HEK293 (cell line): ENCODE measurements at regions not wholly inside any gene's neighbourhood (a gene's known extent, or its start where the extent isn't known, plus 50 kb on each side); places are given as distances from the start of the nearest gene placed in this dataset.

Experiments used
- CTCF ChIA-PET: fragments of 350-600 bp; formaldehyde crosslinking; extraction: SDS; loops from one replicate; lab custom pipeline; 2021; ENCODE audit warnings: antibody characterized with exemption; lab: Yijun Ruan, JAX
- POLR2A ChIA-PET: fragments of 300-600 bp; formaldehyde crosslinking; extraction: SDS; loops from one replicate; lab custom pipeline; 2020; ENCODE audit warnings: antibody characterized with exemption, inconsistent platforms; lab: Yijun Ruan, JAX
- H3K27ac ChIP-seq: fragments of 200-500 bp; sonication (Bioruptor generic); 2 replicates; pipeline ENCODE4 v1.5.1; 2014; ENCODE audit warnings: low read depth, low read length, control low read depth, inconsistent platforms; ENCODE audit errors: extremely low read depth
- H3K36me3 ChIP-seq, 2 experiments: fragments of 200-500 bp in 1 of 2; sonication (Bioruptor generic) in 1 of 2; 1 replicate in 1 of 2; 2 replicates in 1 of 2; pipeline ENCODE4 v1.5.1; 2014 to 2017; ENCODE audit warnings: inconsistent platforms in 2 of 2, low read length in 2 of 2; ENCODE audit not compliant: control insufficient read depth in 2 of 2, insufficient read depth in 1 of 2
- H3K4me1 ChIP-seq: fragments of 200-500 bp; sonication (Bioruptor generic); 2 replicates; pipeline ENCODE4 v1.5.1; 2014; ENCODE audit warnings: mild to moderate bottlenecking, low read length, inconsistent platforms; ENCODE audit not compliant: control insufficient read depth, insufficient read depth
- H3K4me3 ChIP-seq: 2 replicates; pipeline ENCODE4 v1.5.1; 2011; ENCODE audit warnings: low read depth, mild to moderate bottlenecking, control low read depth, low read length, moderate library complexity
- H3K9me3 ChIP-seq: fragments of 200-500 bp; sonication (Bioruptor generic); 2 replicates; pipeline ENCODE4 v1.5.1; 2014; ENCODE audit warnings: low read depth, low read length, inconsistent platforms; ENCODE audit not compliant: control insufficient read depth, insufficient read depth
- GLIS2 ChIP-seq: fragments of 450-650 bp; formaldehyde crosslinking; IDR thresholded peaks from 2 replicates; pipeline ENCODE4 v1.5.1; 2016; ENCODE audit warnings: missing biosample characterization, missing genetic modification characterization
- KLF17 ChIP-seq: fragments of 450-650 bp; formaldehyde crosslinking; IDR thresholded peaks from 2 replicates; pipeline ENCODE4 v1.5.1; 2016; ENCODE audit warnings: missing biosample characterization, missing genetic modification characterization
- SCRT1 ChIP-seq: fragments of 450-650 bp; formaldehyde crosslinking; IDR thresholded peaks from 2 replicates; pipeline ENCODE4 v1.5.1; 2016; ENCODE audit warnings: missing biosample characterization, missing genetic modification characterization, borderline replicate concordance
- YY2 ChIP-seq: fragments of 450-650 bp; formaldehyde crosslinking; IDR thresholded peaks from 2 replicates; pipeline ENCODE4 v1.5.1; 2016; ENCODE audit warnings: missing biosample characterization, missing genetic modification characterization
- ZBTB49 ChIP-seq: fragments of 450-650 bp; formaldehyde crosslinking; IDR thresholded peaks from 2 replicates; pipeline ENCODE4 v1.5.1; 2016; ENCODE audit warnings: missing biosample characterization, missing genetic modification characterization, low read depth
- ZBTB8A ChIP-seq: fragments of 450-650 bp; formaldehyde crosslinking; IDR thresholded peaks from 2 replicates; pipeline ENCODE4 v1.5.1; 2016; ENCODE audit warnings: missing biosample characterization, missing genetic modification characterization
- ZFP41 ChIP-seq: fragments of 450-650 bp; formaldehyde crosslinking; IDR thresholded peaks from 2 replicates; pipeline ENCODE4 v1.5.1; 2016; ENCODE audit warnings: missing biosample characterization, missing genetic modification characterization, borderline replicate concordance
- ZNF157 ChIP-seq: fragments of 450-650 bp; formaldehyde crosslinking; IDR thresholded peaks from 2 replicates; pipeline ENCODE4 v1.5.1; 2016; ENCODE audit warnings: missing biosample characterization, missing genetic modification characterization
- ZNF214 ChIP-seq: fragments of 450-650 bp; formaldehyde crosslinking; IDR thresholded peaks from 2 replicates; pipeline ENCODE4 v1.5.1; 2017; ENCODE audit warnings: missing biosample characterization, mild to moderate bottlenecking, missing genetic modification characterization, borderline replicate concordance
- ZNF239 ChIP-seq: fragments of 450-650 bp; formaldehyde crosslinking; IDR thresholded peaks from 2 replicates; pipeline ENCODE4 v1.5.1; 2016; ENCODE audit warnings: missing biosample characterization, missing genetic modification characterization
- ZNF248 ChIP-seq: fragments of 450-650 bp; formaldehyde crosslinking; IDR thresholded peaks from 2 replicates; pipeline ENCODE4 v1.5.1; 2017; ENCODE audit warnings: missing biosample characterization, missing genetic modification characterization
- ZNF292 ChIP-seq: fragments of 450-650 bp; formaldehyde crosslinking; IDR thresholded peaks from 2 replicates; pipeline ENCODE4 v1.5.1; 2016; ENCODE audit warnings: low read depth, missing biosample characterization, missing genetic modification characterization, borderline replicate concordance
- ZNF350 ChIP-seq: fragments of 450-650 bp; formaldehyde crosslinking; IDR thresholded peaks from 2 replicates; pipeline ENCODE4 v1.5.0; 2017; ENCODE audit warnings: missing biosample characterization, mild to moderate bottlenecking, missing genetic modification characterization
- ZNF391 ChIP-seq: fragments of 450-650 bp; formaldehyde crosslinking; IDR thresholded peaks from 2 replicates; pipeline ENCODE4 v1.5.1; 2016; ENCODE audit warnings: low read depth, missing biosample characterization, missing genetic modification characterization, borderline replicate concordance
- ZNF514 ChIP-seq: fragments of 450-650 bp; formaldehyde crosslinking; IDR thresholded peaks from 2 replicates; pipeline ENCODE4 v1.5.1; 2016; ENCODE audit warnings: missing biosample characterization, missing genetic modification characterization
- ZNF701 ChIP-seq: fragments of 450-650 bp; formaldehyde crosslinking; IDR thresholded peaks from 2 replicates; pipeline ENCODE4 v1.5.1; 2016; ENCODE audit warnings: missing biosample characterization, missing genetic modification characterization
- ZNF768 ChIP-seq: fragments of 450-650 bp; formaldehyde crosslinking; IDR thresholded peaks from 2 replicates; pipeline ENCODE4 v1.5.1; 2018; ENCODE audit warnings: missing biosample characterization, mild to moderate bottlenecking, missing genetic modification characterization
- ZNF830 ChIP-seq: fragments of 450-650 bp; IDR thresholded peaks from 2 replicates; pipeline ENCODE4 v1.5.0; 2018; ENCODE audit warnings: missing biosample characterization, missing genetic modification characterization, low read depth, mild to moderate bottlenecking, moderate library complexity

- no peak for TF ChIP-seq SCRT1 (tag by site-specific recombination)
Observed at GRCh38 chr7:23963461-23964165, 253.6 kb downstream of the STK31 start (continued).

- CTCF ChIA-PET = no interaction called here
Observed at GRCh38 chr7:23964715-23965114, 254.7 kb downstream of the STK31 start.

GRCh38 chr7:23965296-23965695 lies 255.3 kb downstream of the STK31 start:
- Histone ChIP-seq H3K4me3 (no peak overlapping the region), H3K36me3 (no peaks in the 10 kb centered on the region), H3K9me3 (no peaks in the 10 kb centered on the region), H3K4me1 (no peaks in the 10 kb centered on the region), H3K27ac (no peak overlapping the region)
- TF ChIP-seq ZNF768 (no peak), KLF17 (tag by site-specific recombination) (no peak), ZFP41 (tag by site-specific recombination) (no peak), ZNF391 (no peak), ZBTB8A (tag by site-specific recombination) (no peak), ZNF157 (tag by site-specific recombination) (no peak), ZNF701 (tag by site-specific recombination) (no peak), ZNF350 (tag by site-specific recombination) (no peak), ZNF830 (tag by site-specific recombination) (no peak), ZNF248 (no peak)
- POLR2A ChIA-PET = no interaction called here
- CTCF ChIA-PET = no interaction called here

More at GRCh38 chr7:23964715-23965114, 254.7 kb downstream of the STK31 start:
- Histone ChIP-seq H3K9me3 (no peaks in the 10 kb centered on the region), H3K27ac (no peak overlapping the region), H3K36me3 (no peaks in the 10 kb centered on the region), H3K4me1 (no peaks in the 10 kb centered on the region), H3K4me3 (no peak overlapping the region)
- TF ChIP-seq ZNF514 (tag by site-specific recombination) (no peak), ZNF239 (tag by site-specific recombination) (no peak), ZNF292 (tag by site-specific recombination) (no peak), YY2 (tag by site-specific recombination) (no peak), ZBTB49 (no peak), GLIS2 (no peak)
- POLR2A ChIA-PET = no interaction called here

- no peaks in the 10 kb centered on the region for H3K4me1 ChIP-seq
- H3K4me3 ChIP-seq = no peak overlapping the region
- POLR2A ChIA-PET = no interaction called here
- CTCF ChIA-PET = interaction anchor here (1.0 kb wide), 1 partner anchor 28 kb away, joined by 3 read pairs; no protein-coding TSS in a partner anchor
- no peaks in the 10 kb centered on the region for H3K9me3 ChIP-seq
- TF ChIP-seq ZNF214 (tag by site-specific recombination) = no peak
- no peaks in the 10 kb centered on the region for H3K36me3 ChIP-seq
- H3K27ac ChIP-seq = no peak overlapping the region
Observed at GRCh38 chr7:23966941-23967340, 256.9 kb downstream of the STK31 start.
